ENCODE measurements at regions not wholly inside any gene's neighbourhood (a gene's known extent, or its start where the extent isn't known, plus 50 kb on each side); places are given as distances from the start of the nearest gene placed in this dataset.

DNA sequence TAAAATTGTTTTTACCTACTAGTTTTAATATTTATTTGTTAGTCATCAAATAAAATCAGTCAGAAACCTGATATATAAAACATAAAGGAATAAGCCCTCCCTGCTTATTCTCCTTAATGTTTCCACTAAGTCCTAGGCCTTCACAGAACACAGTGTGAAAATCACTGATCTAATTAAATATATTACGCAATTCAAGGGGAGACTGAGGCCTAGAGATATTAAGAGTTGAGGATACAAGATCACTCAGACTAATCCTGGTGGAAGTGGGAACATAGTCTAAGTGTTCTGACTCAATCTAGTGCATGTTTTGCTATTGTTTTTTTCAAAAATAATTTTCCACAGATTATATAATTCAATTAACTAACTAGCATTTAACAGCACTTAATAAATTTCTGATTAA lies 401.1 kb downstream of the SLCO4C1 start:
- Histone ChIP-seq H2BK5ac (ENCODE audit: low read length) (no peak overlapping the region), H3K27me3 (ENCODE audit: insufficient read depth, low read length, poor library complexity) (no peaks in the 10 kb centered on the region), H3K36me3 (ENCODE audit: control insufficient read depth, insufficient read depth, low read length) (no peaks in the 10 kb centered on the region), H4K8ac (ENCODE audit: low read depth, low read length) (no peak overlapping the region), H3K27ac (ENCODE audit: low read depth, low read length) (no peak overlapping the region), H2AK5ac (ENCODE audit: low read length) (no peak overlapping the region), H3K4me3 (ENCODE audit: low read length) (no peak overlapping the region), H2BK15ac (replicated peaks; ENCODE audit: low read depth) (no peak overlapping the region), H3K79me2 (ENCODE audit: control insufficient read depth, insufficient read depth, low read length) (no peaks in the 10 kb centered on the region), H3K4me1 (ENCODE audit: control insufficient read depth, low read depth, low read length) (no peaks in the 10 kb centered on the region), H3K23ac (ENCODE audit: low read length) (no peak overlapping the region), H3K79me1 (ENCODE audit: low read length) (no peaks in the 10 kb centered on the region), H3K4ac (ENCODE audit: low read depth, low read length) (no peak overlapping the region), H3K18ac (ENCODE audit: low read length) (no peak overlapping the region), H4K5ac (ENCODE audit: low read length) (no peak overlapping the region), H3K56ac (ENCODE audit: low read length) (no peak overlapping the region), H3K4me2 (ENCODE audit: low read length) (no peak overlapping the region), H3K9ac (ENCODE audit: low read length) (no peak overlapping the region), H2BK120ac (ENCODE audit: low read depth, low read length) (no peak overlapping the region)
- no peak for DNase-seq
- no CpG with 5 or more reads among the region's 1 CpG for WGBS (ENCODE audit: extremely low coverage, insufficient coverage, low lambda C conversion rate)

DNA sequence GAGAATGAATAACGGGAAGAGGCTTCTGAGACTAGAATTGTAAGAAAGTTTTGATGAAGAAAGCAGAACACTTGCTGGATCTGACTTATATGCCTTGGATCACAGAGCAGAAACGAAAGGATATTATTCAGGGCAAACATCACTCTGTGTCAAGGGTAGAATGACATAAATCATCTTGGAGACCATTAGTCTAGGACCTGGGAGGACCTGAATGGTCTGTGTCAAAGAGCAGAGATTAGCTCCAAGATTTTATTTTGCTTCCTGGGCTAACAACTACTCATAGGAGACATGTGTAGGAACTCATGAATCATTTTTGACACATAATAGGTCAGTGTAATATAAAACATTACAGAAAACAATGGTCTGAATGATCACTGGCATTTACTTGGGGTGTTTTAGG lies 417.9 kb downstream of the SLCO4C1 start:
- Histone ChIP-seq H2BK5ac (ENCODE audit: low read length) (no peak overlapping the region), H4K5ac (ENCODE audit: low read length) (no peak overlapping the region), H3K23ac (ENCODE audit: low read length) (no peak overlapping the region), H3K79me2 (ENCODE audit: control insufficient read depth, insufficient read depth, low read length) (no peaks in the 10 kb centered on the region), H2AK5ac (ENCODE audit: low read length) (no peak overlapping the region), H3K9ac (ENCODE audit: low read length) (no peak overlapping the region), H3K4me1 (ENCODE audit: control insufficient read depth, low read depth, low read length) (no peaks in the 10 kb centered on the region), H3K36me3 (ENCODE audit: control insufficient read depth, insufficient read depth, low read length) (no peaks in the 10 kb centered on the region), H3K56ac (ENCODE audit: low read length) (no peak overlapping the region), H3K4me3 (ENCODE audit: low read length) (no peak overlapping the region), H2BK120ac (ENCODE audit: low read depth, low read length) (no peak overlapping the region), H3K27me3 (ENCODE audit: insufficient read depth, low read length, poor library complexity) (no peaks in the 10 kb centered on the region), H4K8ac (ENCODE audit: low read depth, low read length) (no peak overlapping the region), H3K18ac (ENCODE audit: low read length) (no peak overlapping the region), H3K79me1 (ENCODE audit: low read length) (no peaks in the 10 kb centered on the region), H3K4ac (ENCODE audit: low read depth, low read length) (no peak overlapping the region), H2BK15ac (replicated peaks; ENCODE audit: low read depth) (no peak overlapping the region), H3K4me2 (ENCODE audit: low read length) (no peak overlapping the region), H3K27ac (ENCODE audit: low read depth, low read length) (no peak overlapping the region)
- 100% methylated on average over 1 of the region's 2 CpGs for whole genome bisulfite sequencing (ENCODE audit: extremely low coverage, insufficient coverage, low lambda C conversion rate)
- DNase-seq, result no peak

DNA sequence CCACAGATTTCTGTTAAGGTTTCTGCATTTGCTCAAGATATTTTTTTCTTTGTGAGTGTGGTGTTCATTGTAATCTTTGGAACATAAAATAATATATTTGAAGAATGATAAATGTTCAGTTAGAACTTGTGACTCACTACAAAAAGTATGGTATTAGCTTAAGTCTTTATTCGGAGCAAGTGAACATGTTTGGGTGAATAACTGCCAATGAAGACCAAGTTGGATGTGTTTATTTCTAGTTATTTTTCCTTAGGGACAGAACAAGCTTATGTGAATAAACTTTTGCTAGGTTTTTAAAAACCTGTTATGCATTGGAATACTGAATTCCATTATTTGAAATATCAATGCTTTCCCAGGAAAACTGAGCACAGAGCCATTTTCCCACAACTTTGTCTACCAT lies 418.6 kb downstream of the SLCO4C1 start:
- no CpG with 5 or more reads among the region's 1 CpG for WGBS (ENCODE audit: extremely low coverage, insufficient coverage, low lambda C conversion rate)
- Histone ChIP-seq H3K18ac (ENCODE audit: low read length) (no peak overlapping the region), H3K4me1 (ENCODE audit: control insufficient read depth, low read depth, low read length) (no peaks in the 10 kb centered on the region), H3K56ac (ENCODE audit: low read length) (no peak overlapping the region), H2BK15ac (replicated peaks; ENCODE audit: low read depth) (no peak overlapping the region), H3K9ac (ENCODE audit: low read length) (no peak overlapping the region), H3K79me2 (ENCODE audit: control insufficient read depth, insufficient read depth, low read length) (no peaks in the 10 kb centered on the region), H3K23ac (ENCODE audit: low read length) (no peak overlapping the region), H4K8ac (ENCODE audit: low read depth, low read length) (no peak overlapping the region), H3K27ac (ENCODE audit: low read depth, low read length) (no peak overlapping the region), H3K27me3 (ENCODE audit: insufficient read depth, low read length, poor library complexity) (no peaks in the 10 kb centered on the region), H3K4me3 (ENCODE audit: low read length) (no peak overlapping the region), H2BK5ac (ENCODE audit: low read length) (no peak overlapping the region), H2BK120ac (ENCODE audit: low read depth, low read length) (no peak overlapping the region), H3K79me1 (ENCODE audit: low read length) (no peaks in the 10 kb centered on the region), H3K4ac (ENCODE audit: low read depth, low read length) (no peak overlapping the region), H4K5ac (ENCODE audit: low read length) (no peak overlapping the region), H3K36me3 (ENCODE audit: control insufficient read depth, insufficient read depth, low read length) (no peaks in the 10 kb centered on the region), H2AK5ac (ENCODE audit: low read length) (no peak overlapping the region), H3K4me2 (ENCODE audit: low read length) (no peak overlapping the region)
- no peak for DNase-seq

GRCh38 chr5:101866473-101866872 lies 429.6 kb downstream of the SLCO4C1 start:
- no peak overlapping the region for H3K4me3 ChIP-seq (ENCODE audit: low read length)
- no peak for DNase-seq
- H3K23ac ChIP-seq (ENCODE audit: low read length), result no peak overlapping the region
- no peak overlapping the region for H3K4me2 ChIP-seq (ENCODE audit: low read length)
- H3K36me3 ChIP-seq (ENCODE audit: control insufficient read depth, insufficient read depth, low read length), result no peaks in the 10 kb centered on the region
- no peak overlapping the region for H2AK5ac ChIP-seq (ENCODE audit: low read length)
- H3K56ac ChIP-seq (ENCODE audit: low read length), result no peak overlapping the region
- H3K27me3 ChIP-seq (ENCODE audit: insufficient read depth, low read length, poor library complexity), result no peaks in the 10 kb centered on the region
- no peak overlapping the region for H3K9ac ChIP-seq (ENCODE audit: low read length)
- no peak overlapping the region for H3K18ac ChIP-seq (ENCODE audit: low read length)
- no peak overlapping the region for H4K5ac ChIP-seq (ENCODE audit: low read length)
- no peaks in the 10 kb centered on the region for H3K79me1 ChIP-seq (ENCODE audit: low read length)
- no peak overlapping the region for H3K4ac ChIP-seq (ENCODE audit: low read depth, low read length)
- no peak overlapping the region for H4K8ac ChIP-seq (ENCODE audit: low read depth, low read length)
- no peak overlapping the region for H2BK5ac ChIP-seq (ENCODE audit: low read length)
- no peaks in the 10 kb centered on the region for H3K4me1 ChIP-seq (ENCODE audit: control insufficient read depth, low read depth, low read length)
- no peak overlapping the region for H3K27ac ChIP-seq (ENCODE audit: low read depth, low read length)
- no peaks in the 10 kb centered on the region for H3K79me2 ChIP-seq (ENCODE audit: control insufficient read depth, insufficient read depth, low read length)
- H2BK120ac ChIP-seq (ENCODE audit: low read depth, low read length), result no peak overlapping the region
- no peak overlapping the region for H2BK15ac ChIP-seq (replicated peaks; ENCODE audit: low read depth)
- no CpG with 5 or more reads among the region's 1 CpG for WGBS (ENCODE audit: extremely low coverage, insufficient coverage, low lambda C conversion rate)

- Histone ChIP-seq H3K4me3 (ENCODE audit: low read length) (no peak overlapping the region), H2BK5ac (ENCODE audit: low read length) (no peak overlapping the region), H3K18ac (ENCODE audit: low read length) (no peak overlapping the region), H4K5ac (ENCODE audit: low read length) (no peak overlapping the region), H3K79me2 (ENCODE audit: control insufficient read depth, insufficient read depth, low read length) (no peaks in the 10 kb centered on the region), H2BK120ac (ENCODE audit: low read depth, low read length) (no peak overlapping the region), H4K8ac (ENCODE audit: low read depth, low read length) (no peak overlapping the region), H3K23ac (ENCODE audit: low read length) (no peak overlapping the region), H3K56ac (ENCODE audit: low read length) (no peak overlapping the region), H2BK15ac (replicated peaks; ENCODE audit: low read depth) (no peak overlapping the region), H3K79me1 (ENCODE audit: low read length) (no peaks in the 10 kb centered on the region), H3K4me1 (ENCODE audit: control insufficient read depth, low read depth, low read length) (no peaks in the 10 kb centered on the region), H3K36me3 (ENCODE audit: control insufficient read depth, insufficient read depth, low read length) (no peaks in the 10 kb centered on the region), H3K9ac (ENCODE audit: low read length) (no peak overlapping the region), H3K27me3 (ENCODE audit: insufficient read depth, low read length, poor library complexity) (no peaks in the 10 kb centered on the region), H2AK5ac (ENCODE audit: low read length) (no peak overlapping the region), H3K4me2 (ENCODE audit: low read length) (no peak overlapping the region), H3K4ac (ENCODE audit: low read depth, low read length) (no peak overlapping the region), H3K27ac (ENCODE audit: low read depth, low read length) (no peak overlapping the region)
- WGBS (ENCODE audit: extremely low coverage, insufficient coverage, low lambda C conversion rate), result no CpG with 5 or more reads among the region's 6 CpGs
- no peak for DNase-seq
These were observed 435.5 kb downstream of the SLCO4C1 start for GRCh38 chr5:101860563-101860962.

- Histone ChIP-seq H3K79me2 (ENCODE audit: control insufficient read depth, insufficient read depth, low read length) (no peaks in the 10 kb centered on the region), H3K4me2 (ENCODE audit: low read length) (no peak overlapping the region), H3K36me3 (ENCODE audit: control insufficient read depth, insufficient read depth, low read length) (no peaks in the 10 kb centered on the region), H3K18ac (ENCODE audit: low read length) (no peak overlapping the region), H3K4ac (ENCODE audit: low read depth, low read length) (no peak overlapping the region), H2BK15ac (replicated peaks; ENCODE audit: low read depth) (no peak overlapping the region), H4K5ac (ENCODE audit: low read length) (no peak overlapping the region), H3K56ac (ENCODE audit: low read length) (no peak overlapping the region), H3K79me1 (ENCODE audit: low read length) (no peaks in the 10 kb centered on the region), H2BK5ac (ENCODE audit: low read length) (no peak overlapping the region), H3K4me3 (ENCODE audit: low read length) (no peak overlapping the region), H2AK5ac (ENCODE audit: low read length) (no peak overlapping the region), H3K27ac (ENCODE audit: low read depth, low read length) (no peak overlapping the region), H4K8ac (ENCODE audit: low read depth, low read length) (no peak overlapping the region), H3K4me1 (ENCODE audit: control insufficient read depth, low read depth, low read length) (no peaks in the 10 kb centered on the region), H3K9ac (ENCODE audit: low read length) (no peak overlapping the region), H2BK120ac (ENCODE audit: low read depth, low read length) (no peak overlapping the region), H3K23ac (ENCODE audit: low read length) (no peak overlapping the region), H3K27me3 (ENCODE audit: insufficient read depth, low read length, poor library complexity) (no peaks in the 10 kb centered on the region)
- DNase-seq, result no peak
- no CpG with 5 or more reads among the region's 10 CpGs for WGBS (ENCODE audit: extremely low coverage, insufficient coverage, low lambda C conversion rate)
These were observed 435.9 kb downstream of the SLCO4C1 start for GRCh38 chr5:101860145-101860544.

Data from mesendoderm (in vitro differentiated cells).